C4-2B (cell line): ENCODE measurements at regions not wholly inside any gene's neighbourhood (a gene's known extent, or its start where the extent isn't known, plus 50 kb on each side); places are given as distances from the start of the nearest gene placed in this dataset.
"Not testable (repeated sequence)": the region's sequence is repeated elsewhere in the genome, so short reads cannot be mapped to it uniquely, and the experiment has no call there.

Experiments
- CTCF ChIP-seq: fragments of 450-650 bp; conservative IDR thresholded peaks from 2 replicates; pipeline ENCODE4 v1.5.1; 2017; ENCODE audit warnings: mild to moderate bottlenecking
- ZFX ChIP-seq: fragments of 450-650 bp; IDR thresholded peaks from 2 replicates; pipeline ENCODE4 v1.6.1; 2017

GRCh38 chr4:104581476-104581875 is 86.8 kb upstream of the CXXC4 start:
- not testable (repeated sequence) for TF ChIP-seq CTCF, ZFX
